GM19452 (cell line): ENCODE measurements at regions not wholly inside any gene's neighbourhood (a gene's known extent, or its start where the extent isn't known, plus 50 kb on each side); places are given as distances from the start of the nearest gene placed in this dataset.
"Not testable (repeated sequence)": the region's sequence is repeated elsewhere in the genome, so short reads cannot be mapped to it uniquely, and the experiment has no call there.

Experiments used
- ATAC-seq: cut with Tn5 transposase; IDR thresholded peaks from one replicate; pipeline ENCODE4 v1.9.1; 2021; ENCODE audit not compliant: unreplicated experiment

GRCh38 chr13:73815796-73816195, 318.4 kb downstream of the KLF12 start:
- no peak for ATAC-seq

GRCh38 chr13:73810647-73811046, 323.6 kb downstream of the KLF12 start:
- ATAC-seq: no peak

- ATAC-seq: no peak
Observed at GRCh38 chr13:73809561-73809960, 324.6 kb downstream of the KLF12 start.

- no peak for ATAC-seq
Observed at GRCh38 chr13:73808318-73808717, 325.9 kb downstream of the KLF12 start.

- ATAC-seq: not testable (repeated sequence)
Observed at GRCh38 chr13:73805326-73805958, 328.8 kb downstream of the KLF12 start.

- no peak for ATAC-seq
Observed at GRCh38 chr13:73803997-73804396, 330.2 kb downstream of the KLF12 start.

GRCh38 chr13:73800011-73800410, 334.2 kb downstream of the KLF12 start:
- no peak for ATAC-seq

GRCh38 chr13:73794755-73795154, 339.4 kb downstream of the KLF12 start:
- ATAC-seq: no peak

- ATAC-seq: no peak
Observed at GRCh38 chr13:73793361-73793760, 340.8 kb downstream of the KLF12 start.

- ATAC-seq: no peak
Observed at GRCh38 chr13:73792796-73793195, 341.4 kb downstream of the KLF12 start.

GRCh38 chr13:73782450-73783449, 351.5 kb downstream of the KLF12 start:
- no peak for ATAC-seq

GRCh38 chr13:73781384-73781783, 352.8 kb downstream of the KLF12 start:
- no peak for ATAC-seq

- ATAC-seq: no peak
Observed at GRCh38 chr13:73779881-73780280, 354.3 kb downstream of the KLF12 start.

- no peak for ATAC-seq
Observed at GRCh38 chr13:73778242-73778864, 355.9 kb downstream of the KLF12 start.

- no peak for ATAC-seq
Observed at GRCh38 chr13:73777134-73777533, 357.1 kb downstream of the KLF12 start.

GRCh38 chr13:73776151-73776785, 357.9 kb downstream of the KLF12 start:
- no peak for ATAC-seq

GRCh38 chr13:73773168-73773549, 361.0 kb downstream of the KLF12 start:
- no peak for ATAC-seq

- no peak for ATAC-seq
Observed at GRCh38 chr13:73772449-73773167, 361.6 kb downstream of the KLF12 start.

- no peak for ATAC-seq
Observed at GRCh38 chr13:73767747-73768315, 366.4 kb downstream of the KLF12 start.

GRCh38 chr13:73767191-73767741, 366.9 kb downstream of the KLF12 start:
- no peak for ATAC-seq
